ENCODE measurements at regions not wholly inside any gene's neighbourhood (a gene's known extent, or its start where the extent isn't known, plus 50 kb on each side); places are given as distances from the start of the nearest gene placed in this dataset.

- TF ChIP-seq CTCF (IDR thresholded peaks at IDR 0.05) (no peak), EZH2 (IDR thresholded peaks at IDR 0.05; ENCODE audit: borderline replicate concordance, insufficient read depth, low read depth, low read length, poor library complexity, severe bottlenecking) (no peak)
These were observed 85.2 kb upstream of the TRABD2B start for GRCh38 chr1:48082271-48082962.
